A204.1 (cell line): ENCODE measurements at regions not wholly inside any gene's neighbourhood (a gene's known extent, or its start where the extent isn't known, plus 50 kb on each side); places are given as distances from the start of the nearest gene placed in this dataset.
"Not testable (repeated sequence)": the region's sequence is repeated elsewhere in the genome, so short reads cannot be mapped to it uniquely, and the experiment has no call there.

ENCODE experiments used
- FAIRE-seq: peaks from 2 replicates; lab custom pipeline; 2012; peaks lifted over from hg19 to GRCh38; lab: Jason Lieb, UNC

DNA sequence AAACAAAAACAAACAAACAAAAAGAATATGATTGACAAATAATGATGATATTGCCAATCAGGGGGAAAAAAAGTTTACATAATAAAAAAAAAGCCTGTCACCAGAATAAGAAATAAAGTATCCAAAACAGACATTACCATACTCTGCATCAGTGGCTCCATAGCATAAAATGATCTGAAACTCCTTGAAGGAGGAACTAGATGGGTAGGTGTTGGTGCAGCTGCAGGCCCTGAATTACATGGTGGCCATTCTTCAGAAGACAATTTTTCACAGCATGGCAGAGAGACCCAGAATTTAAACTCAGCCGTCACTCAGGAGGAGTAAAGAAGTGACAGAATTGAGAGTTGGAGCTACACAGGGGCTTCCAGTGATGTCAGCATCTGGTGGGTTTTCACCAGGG lies 60.2 kb downstream of the GLUL start:
- FAIRE-seq = no peak

DNA sequence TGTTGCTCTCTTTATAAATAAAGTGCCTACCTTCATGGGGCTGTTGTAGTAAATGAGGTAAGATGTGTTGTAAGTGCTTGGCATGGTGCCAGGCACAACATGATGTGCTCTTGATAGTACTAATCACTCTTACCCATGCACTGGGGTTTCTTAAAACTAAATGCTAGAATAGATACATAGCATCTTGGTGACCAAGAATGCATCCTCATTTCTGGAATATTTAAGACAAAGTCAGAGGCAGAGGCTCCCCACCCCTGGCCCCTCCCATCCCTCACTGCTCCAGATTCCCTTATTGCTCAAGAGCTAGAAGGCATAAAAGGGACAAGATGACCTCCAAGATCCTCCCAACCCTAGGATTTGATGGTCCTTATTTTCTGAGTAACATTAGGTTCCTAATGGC lies 61.3 kb downstream of the GLUL start:
- FAIRE-seq = no peak

DNA sequence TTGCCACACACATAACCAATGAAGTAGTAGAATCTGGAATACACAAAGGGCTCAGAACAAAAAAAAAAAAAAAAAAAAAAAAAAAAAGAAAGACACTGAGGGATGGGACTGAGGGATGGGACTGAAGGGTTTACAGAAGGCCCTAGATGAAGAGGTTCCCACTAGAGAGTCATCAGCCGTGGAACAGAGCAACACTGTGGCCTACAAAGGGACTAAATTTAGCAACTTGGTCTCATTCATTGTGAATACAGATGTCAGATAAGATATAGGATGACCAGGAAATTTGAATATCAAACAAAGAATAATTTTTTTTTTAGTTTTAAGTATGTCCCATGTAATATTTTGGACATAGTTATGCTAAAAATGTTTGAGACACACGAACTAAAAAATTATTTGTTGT lies 62.1 kb downstream of the GLUL start:
- FAIRE-seq = no peak

DNA sequence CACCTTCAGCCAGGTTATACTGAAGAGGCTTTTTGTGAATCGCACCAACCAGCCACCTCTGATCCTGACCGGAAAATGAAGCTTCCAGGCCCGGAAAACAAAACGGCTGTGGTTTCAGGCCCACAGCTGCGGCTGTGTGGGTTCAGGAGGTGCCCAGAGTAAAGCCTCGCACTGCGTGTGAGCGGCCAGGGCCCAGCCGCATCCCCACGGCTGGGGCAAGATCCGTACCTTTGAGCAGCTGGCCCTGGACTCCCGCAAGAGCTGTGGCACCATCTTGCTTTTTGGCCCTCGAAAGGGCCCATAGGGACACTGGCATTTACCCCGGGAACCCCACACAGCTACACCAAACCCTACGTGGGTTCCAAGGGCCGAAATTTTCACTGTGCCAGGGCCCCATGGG lies 63.0 kb downstream of the GLUL start:
- no peak for FAIRE-seq

DNA sequence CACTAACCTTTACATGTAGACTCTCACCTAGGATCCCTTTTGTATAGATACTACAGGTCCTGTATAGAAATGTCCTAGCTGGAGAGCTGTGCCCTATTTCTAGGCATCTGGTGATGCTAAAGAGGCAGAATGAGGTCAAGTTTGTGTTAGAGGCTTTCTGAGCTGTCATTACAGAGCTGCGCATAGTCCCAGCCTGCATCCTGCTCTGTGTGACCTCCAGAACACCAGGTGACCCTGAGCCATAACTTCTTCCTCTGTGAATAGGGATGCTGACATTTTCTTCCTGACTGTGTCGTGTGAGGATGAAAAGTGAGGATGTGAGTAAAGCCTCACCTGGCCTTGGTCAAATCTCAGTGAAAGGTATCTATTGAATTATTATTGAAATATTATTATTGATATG lies 66.3 kb downstream of the GLUL start:
- FAIRE-seq = no peak

DNA sequence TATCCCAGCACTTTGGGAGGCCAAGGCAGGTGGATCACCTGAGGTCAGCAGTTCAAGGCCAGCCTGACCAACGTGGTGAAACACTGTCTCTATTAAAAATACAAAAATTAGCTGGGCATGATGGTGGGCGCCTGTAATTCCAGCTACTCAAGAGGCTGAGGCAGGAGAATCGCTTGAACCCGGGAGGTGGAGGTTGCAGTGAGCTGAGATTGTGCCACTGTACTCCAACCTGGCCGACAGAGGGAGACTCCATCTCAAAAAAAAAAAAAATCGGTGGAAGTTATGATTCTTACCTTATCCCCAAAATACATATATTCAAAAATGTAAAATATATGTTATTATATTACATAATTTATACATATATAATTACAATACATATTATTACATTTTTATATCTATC lies 70.1 kb downstream of the GLUL start:
- FAIRE-seq = not testable (repeated sequence)

DNA sequence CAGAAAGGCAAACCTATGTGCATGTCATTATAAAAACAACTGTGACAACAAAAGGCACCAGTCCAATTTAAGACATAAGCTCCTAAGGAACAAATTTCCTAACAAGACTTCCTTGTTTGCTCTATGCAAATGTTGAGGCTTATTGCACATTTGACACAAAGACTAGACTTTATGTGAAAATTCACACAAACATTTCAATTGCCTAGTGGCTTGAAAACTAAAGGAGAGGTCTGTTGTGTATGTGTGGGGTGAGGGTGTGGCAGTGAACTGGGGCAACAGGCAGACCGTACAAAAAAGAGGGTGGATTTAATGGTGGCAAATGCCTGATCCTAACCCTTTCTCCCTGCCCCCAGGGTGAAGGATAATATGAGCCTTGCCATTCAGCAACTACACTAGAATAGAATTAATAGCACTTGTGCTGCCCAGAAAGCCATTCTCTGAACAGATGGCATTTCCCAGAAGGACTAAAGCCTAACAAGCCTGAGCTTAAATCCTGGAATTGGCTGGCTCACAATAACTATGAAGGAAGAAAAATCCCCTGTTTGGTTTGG lies 73.9 kb downstream of the GLUL start:
- no peak for FAIRE-seq

DNA sequence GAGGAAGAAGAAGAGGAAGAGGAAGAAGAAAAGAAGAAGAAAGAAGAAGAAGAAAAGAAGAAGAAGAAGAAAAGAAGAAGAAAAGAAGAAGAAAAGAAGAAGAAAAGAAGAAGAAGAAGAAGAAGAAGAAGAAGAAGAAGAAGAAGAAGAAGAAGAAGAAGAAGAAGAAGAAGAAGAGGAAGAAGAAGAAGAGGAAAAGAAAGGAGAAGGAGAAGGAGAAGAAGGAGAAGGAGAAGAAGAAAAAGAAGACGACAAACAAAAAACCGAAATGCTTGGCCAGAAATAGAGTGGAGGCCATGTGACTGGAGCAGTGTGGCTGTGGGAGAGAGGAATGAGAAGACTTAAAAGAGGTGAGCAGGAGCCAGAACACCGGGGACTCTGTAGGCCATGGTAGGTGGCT lies 75.1 kb downstream of the GLUL start:
- FAIRE-seq = not testable (repeated sequence)

DNA sequence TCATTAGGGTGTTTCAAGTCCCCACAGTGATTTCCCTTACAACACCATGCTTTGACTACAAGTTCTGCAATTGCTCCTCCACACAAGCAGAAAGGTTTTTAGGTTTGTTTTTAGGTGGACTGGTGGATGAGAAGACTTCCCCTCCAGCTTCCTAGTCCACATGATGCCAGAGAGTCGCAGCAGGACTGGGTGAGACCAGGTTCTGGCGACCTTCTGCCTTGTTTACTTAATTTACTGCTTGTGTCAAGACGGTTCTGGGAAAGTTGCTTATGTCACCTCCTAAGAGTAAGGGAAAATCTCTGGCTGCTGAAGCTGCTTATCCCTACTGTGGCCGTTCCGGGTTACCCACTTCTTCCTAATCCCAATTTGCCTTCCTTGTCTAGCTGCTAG lies 76.4 kb downstream of the GLUL start:
- FAIRE-seq = no peak

DNA sequence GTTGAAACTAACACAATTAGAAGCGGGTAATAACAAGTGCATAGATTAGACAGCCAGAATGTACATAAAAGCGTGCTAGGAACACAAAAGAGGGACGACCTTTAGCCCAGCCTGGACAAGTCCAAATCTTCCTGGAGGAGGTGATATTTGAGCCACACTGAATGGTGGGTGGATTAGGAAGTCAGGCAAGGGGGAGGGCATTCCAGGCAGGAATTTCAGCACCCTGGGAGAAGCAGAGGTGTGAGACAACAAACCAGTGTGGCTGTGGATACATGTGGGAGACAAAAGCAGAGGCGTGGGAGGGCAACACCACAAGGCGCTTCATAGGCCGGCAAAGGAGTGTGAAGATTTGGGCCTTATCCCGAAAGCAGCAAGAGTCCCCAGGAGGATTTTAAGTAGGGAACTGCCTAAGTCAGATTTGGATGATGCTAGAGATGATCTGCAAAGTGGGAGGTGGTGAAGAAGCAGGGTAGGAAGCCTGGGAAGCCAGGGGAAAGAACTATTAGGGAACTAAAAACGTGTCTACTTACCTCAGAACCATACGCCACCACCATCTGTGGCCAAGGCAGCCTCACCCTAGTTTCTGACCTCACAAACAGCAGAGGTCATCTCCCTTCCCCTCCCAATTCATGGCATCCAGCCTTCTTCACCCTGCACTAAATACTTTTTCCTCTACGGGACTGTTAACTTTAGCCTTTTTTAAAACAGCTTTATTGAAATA lies 81.8 kb downstream of the GLUL start:
- no peak for FAIRE-seq

DNA sequence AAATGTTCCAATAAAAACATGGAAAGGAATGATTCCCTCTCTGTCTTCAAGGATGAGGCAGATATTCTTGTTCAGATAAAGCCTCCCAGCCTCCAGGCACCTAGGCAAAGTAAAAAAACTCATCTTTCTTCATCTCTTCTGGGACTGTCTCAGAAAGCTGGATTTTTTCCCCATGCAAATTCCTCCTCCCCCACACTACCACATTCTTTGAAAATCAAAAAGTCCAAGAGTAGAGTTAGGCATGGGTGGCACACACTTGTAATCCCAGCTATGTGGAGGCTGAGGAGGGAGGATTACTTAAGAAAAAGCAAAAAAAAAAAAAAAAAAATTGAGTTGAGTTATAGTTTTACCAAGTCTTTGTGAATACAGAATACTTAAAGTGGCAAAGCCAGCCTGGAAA lies 82.8 kb downstream of the GLUL start:
- FAIRE-seq = no peak

DNA sequence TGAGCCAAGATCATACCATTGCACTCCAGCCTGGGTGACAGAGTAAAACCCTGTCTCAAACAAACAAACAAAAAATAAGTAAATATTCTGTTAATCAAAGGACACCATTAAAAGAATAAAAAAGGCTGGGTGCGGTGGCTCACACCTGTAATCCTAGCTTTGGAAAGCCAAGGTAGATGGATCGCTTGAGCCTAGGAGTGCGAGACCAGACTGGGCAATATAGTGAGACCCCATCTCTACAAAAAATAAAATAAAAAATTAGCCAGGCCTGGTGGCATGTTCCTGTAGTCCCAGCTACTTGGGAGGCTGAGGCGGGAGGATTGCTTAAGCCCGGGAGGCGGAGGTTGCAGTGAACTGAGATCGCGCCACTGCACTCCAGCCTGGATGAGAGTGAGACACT lies 84.1 kb downstream of the GLUL start:
- FAIRE-seq = not testable (repeated sequence)

DNA sequence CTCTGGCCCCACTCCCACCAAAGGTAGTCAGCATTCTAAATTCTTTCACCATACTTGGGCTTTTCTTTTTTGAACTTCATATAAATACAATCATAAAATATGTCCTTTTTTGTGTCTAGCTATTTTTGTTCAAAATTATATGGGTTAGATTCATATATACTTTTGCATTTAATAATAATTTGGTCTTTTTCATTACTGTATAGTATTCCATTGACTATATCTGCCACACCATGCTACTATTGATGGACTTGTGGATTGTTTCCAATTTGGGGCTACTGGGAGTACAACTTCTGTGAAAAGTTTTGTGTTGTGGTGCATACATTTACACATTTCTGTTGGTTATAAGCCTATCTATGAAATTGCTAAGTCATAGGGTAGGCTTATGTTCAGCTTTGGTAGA lies 85.7 kb downstream of the GLUL start:
- FAIRE-seq = no peak

DNA sequence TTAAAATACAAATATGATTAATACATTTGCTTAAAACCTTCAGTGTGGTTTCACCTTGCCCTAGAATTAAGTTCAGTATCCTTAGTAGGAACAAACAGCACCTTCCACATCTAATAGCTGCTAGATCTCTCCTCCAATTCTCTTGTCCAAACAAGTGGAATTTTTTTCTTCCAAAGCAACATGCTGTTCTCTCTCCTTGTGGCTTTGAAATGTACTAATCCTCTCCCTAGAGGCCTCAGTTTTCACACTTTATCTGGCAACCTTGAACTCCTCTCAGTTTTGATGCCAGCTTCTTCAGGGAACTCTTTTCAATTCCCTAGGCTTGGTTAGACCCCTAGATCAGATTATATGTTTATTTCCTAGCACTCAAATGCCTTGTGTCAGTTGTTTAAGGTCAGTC lies 87.0 kb downstream of the GLUL start:
- no peak for FAIRE-seq

DNA sequence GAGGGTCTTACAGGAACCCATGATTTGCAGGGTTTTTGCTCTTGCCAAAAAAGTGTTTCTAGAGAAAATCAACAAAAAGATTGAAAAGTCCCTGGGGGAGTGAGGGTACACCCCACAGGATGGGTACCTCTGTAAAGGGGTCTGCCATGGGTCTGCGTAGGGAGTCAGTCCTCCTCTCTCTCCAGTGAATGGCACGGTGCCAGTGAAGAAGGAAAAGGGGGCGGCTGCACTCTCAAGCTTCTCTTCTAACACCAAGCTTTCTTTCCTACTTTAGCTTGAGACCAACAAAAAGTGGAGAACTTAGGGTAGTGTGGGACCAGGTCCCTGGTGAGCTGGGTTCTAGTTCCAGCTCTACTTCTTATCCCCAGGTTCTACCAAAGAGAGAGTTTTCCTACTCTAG lies 87.4 kb downstream of the GLUL start:
- no peak for FAIRE-seq

DNA sequence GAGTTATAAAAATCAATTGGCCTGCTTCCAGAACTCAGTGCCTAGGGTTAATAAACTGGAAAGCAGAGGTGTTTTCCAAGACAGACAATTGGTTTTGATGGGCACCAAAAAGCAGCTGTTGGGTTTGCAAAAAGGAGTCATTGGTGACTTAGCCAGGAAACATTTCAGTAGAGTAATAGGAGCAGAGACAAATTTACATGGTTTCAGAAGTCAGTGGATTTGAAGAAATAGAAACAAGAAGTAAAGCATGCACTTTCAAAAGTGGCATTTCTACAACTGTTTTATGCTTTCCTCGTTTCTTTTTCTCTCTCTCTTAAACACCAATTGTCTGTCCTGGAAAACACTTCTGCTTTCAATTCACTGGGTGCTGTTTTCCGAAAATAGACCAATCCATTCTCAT lies 87.8 kb downstream of the GLUL start:
- no peak for FAIRE-seq

DNA sequence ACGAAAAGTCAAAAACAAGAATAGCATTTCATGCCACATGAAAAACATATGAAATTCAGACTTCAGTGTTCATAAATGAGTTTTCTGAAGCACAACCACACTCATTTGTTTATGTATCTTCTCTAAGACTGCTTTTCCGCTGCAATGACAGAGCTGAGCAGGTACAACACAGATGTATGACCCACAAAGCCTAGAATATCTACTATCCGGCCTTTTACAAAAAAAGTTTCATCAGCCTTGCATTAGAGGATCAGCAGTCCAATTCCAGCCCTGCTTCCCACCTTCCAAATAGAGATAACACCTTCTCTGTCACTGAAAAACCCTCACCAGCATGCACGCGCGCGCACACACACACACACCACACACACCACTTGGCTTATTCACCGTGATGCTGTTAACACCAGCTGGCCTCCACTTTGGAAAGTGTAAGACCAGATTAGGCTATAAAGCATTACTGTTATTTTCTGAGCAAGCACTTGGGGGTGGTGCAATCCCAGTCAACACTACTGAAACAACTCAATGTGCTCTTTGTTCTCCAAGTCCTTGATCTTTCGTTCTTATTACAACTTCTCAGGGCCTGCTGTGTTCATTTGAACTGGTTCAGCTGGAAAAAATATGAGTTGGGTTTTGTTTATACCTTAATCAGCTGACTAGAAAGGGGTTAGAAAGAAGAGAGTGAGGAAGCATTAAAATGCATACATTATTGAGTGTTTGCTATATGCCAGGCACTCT lies 90.0 kb downstream of the GLUL start:
- FAIRE-seq = no peak

DNA sequence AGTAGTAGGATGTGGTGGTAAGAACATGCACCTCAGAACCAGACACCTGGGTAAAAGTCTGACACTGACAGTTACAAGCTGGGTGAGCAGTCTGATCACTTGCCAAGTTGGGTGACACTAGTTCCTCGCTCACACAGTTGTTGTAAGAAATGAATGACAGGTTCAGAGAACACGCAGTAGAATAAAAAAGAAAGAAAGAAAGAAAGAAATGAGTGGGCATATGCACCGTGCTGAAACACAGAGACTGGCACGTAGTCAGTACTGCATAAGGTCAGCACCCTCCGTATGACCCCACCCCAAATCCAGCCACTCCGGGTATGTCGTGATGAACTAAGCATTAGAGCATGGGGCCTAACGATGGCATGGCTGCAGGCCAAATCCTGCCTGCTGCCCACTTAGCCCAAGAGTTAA lies 90.6 kb downstream of the GLUL start:
- FAIRE-seq = no peak

DNA sequence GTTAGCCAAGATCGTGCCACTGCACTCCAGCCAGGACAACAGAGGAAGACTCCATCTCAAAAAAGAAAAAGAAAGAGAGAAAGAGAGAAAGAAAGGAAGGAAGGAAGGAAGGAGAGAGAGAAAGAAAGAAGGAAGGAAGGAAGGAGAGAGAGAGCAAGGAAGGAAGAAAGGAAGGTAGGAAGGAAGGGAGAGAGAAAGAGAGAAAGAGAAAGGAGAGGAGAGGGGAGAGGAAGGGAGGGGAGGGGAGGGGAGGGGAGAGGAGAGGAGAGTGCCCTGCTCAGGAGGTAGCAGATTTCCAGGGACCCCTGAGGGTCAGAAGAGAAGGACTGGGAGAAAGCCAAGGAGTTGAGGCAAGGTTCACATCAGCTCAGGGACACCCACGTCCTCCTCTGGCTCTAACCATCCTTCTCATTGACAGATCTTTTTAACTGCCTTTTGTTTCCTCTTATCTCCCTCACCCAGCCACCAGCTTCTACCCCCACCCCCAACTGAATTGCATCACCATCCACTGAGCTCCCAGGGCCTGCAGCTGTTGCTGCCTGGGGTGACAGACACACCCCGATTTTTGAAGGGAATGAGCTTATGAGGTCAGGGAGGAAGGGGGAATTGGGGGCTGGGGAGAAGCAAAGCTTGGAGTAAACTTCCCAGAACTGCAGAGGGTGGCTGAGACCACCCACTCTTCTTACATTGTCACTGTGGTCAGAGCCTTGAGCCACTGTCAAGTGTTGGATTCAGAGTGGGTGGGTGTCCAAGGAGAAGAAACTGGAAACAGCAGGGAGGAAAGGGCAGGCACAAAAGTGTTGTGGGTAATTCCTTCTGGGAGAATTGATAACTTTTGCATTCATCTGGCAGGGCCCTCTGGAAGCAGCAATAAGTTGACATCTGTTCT lies 91.6 kb downstream of the GLUL start:
- FAIRE-seq = no peak

DNA sequence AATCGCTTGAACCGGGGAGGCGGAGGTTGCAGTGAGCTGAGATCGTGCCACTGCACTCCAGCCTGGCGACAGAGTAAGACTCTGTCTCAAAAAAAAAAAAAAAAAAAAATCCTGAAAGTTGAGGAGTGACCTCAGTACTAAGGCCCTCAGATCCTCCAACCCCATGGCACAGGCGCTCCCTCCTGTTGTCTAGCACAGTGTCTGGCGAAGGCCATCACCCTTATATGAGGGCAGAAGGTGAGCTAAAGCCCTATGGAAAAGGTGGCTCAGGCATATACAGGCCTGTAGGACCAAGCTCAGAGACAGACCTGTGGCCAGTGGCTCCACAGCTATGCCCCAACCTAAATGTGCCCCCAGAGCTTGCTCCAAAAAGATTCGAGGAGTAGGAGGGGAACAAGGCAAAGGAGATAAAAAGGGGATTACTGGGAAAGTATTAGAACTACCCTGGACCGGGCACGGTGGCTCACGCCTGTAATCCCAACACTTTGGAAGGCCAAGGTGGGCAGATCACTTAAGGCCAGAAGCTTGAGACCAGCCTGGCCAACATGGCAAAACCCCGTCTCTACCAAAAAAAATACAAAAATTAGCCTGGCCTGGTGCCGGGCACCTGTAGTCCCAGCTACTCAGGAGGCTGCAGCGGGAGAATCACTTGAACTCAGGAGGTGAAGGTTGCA lies 92.4 kb downstream of the GLUL start:
- not testable (repeated sequence) for FAIRE-seq

DNA sequence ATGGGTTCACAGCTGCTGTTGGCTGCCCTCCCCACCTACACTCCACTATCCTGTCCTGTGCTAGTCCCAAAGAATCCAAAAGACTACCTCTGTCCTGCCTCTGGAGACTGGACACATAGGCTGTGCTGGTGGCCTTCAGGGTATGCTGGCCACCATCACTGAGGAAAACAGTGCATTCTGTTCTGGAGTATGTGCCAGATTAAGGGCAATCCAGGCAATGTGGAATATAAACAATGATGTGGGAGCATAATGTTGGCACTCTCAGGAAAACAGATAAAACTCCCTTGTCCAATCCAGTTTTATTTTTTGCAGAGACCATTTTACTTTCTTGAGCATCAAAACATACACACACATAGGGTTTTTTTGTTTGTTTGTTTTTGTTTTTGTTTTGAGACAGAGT lies 94.3 kb downstream of the GLUL start:
- FAIRE-seq = no peak

DNA sequence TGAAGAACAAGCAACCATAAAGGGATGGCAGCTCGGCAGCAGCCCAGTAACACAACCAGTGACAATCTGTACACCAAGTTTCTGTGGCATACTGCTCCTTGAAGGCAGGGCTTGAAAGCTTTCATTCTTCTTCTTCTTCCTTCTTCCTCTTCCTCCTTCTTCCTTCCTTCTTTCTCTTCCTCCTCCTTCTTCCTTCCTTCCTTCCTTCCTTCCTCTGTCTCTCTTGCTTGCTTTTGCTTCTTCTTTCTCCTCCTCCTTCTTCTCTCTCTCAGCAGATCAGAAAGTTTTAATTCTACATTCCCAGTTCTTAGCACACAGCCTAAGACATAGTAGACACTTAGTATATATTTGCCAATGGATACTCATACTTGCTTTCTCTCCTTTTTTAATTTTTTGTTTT lies 95.9 kb downstream of the GLUL start:
- FAIRE-seq = no peak
